Peyer's patch (tissue), 4 donors: ENCODE measurements at regions not wholly inside any gene's neighbourhood (a gene's known extent, or its start where the extent isn't known, plus 50 kb on each side); places are given as distances from the start of the nearest gene placed in this dataset.

Source experiments
- POLR2A ChIP-seq, 2 donors: fragments of 450-650 bp; IDR thresholded peaks; one replicate each; pipeline ENCODE4 v1.5.1; 2017; ENCODE audit warnings: antibody characterized with exemption in 2 of 2, mild to moderate bottlenecking in 2 of 2, moderate library complexity in 2 of 2
- TF ChIP-seq, protein P1 (sequence below), 6 experiments: fragments of 450-650 bp in 4 of 6; fragments of 200-600 bp in 2 of 6; sonication (generic) in 1 of 6; IDR thresholded peaks; one replicate each; pipeline ENCODE4 v1.5.1; 2017 to 2019; ENCODE audit warnings: antibody characterized with exemption in 6 of 6, mild to moderate bottlenecking in 3 of 6, moderate library complexity in 1 of 6

GRCh38 chr13:24022568-24022967 is 125.3 kb upstream of the C1QTNF9B start:
- TF ChIP-seq, protein P1, sequence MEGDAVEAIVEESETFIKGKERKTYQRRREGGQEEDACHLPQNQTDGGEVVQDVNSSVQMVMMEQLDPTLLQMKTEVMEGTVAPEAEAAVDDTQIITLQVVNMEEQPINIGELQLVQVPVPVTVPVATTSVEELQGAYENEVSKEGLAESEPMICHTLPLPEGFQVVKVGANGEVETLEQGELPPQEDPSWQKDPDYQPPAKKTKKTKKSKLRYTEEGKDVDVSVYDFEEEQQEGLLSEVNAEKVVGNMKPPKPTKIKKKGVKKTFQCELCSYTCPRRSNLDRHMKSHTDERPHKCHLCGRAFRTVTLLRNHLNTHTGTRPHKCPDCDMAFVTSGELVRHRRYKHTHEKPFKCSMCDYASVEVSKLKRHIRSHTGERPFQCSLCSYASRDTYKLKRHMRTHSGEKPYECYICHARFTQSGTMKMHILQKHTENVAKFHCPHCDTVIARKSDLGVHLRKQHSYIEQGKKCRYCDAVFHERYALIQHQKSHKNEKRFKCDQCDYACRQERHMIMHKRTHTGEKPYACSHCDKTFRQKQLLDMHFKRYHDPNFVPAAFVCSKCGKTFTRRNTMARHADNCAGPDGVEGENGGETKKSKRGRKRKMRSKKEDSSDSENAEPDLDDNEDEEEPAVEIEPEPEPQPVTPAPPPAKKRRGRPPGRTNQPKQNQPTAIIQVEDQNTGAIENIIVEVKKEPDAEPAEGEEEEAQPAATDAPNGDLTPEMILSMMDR (IDR thresholded peaks at IDR 0.05), result no peak
- no peak for TF ChIP-seq POLR2A (IDR thresholded peaks at IDR 0.05)
